K562 (cell line): ENCODE measurements at regions not wholly inside any gene's neighbourhood (a gene's known extent, or its start where the extent isn't known, plus 50 kb on each side); places are given as distances from the start of the nearest gene placed in this dataset.

Experiments
- ATAC-seq: fragments of 200-7000 bp; cut with Tn5 transposase; 3 replicates; pipeline ENCODE4 v1.9.1; 2020; ENCODE audit warnings: moderate library complexity
- BruUV-seq: library from RNA; stranded (reverse); fragments of 400-500 nt; replicated peaks from 2 replicates; lab custom pipeline; 2021; lab: Mats Ljungman, UMichigan
- CTCF ChIA-PET: fragments of 300-600 bp; formaldehyde crosslinking; extraction: SDS; loops from one replicate; lab custom pipeline; 2021; ENCODE audit warnings: low intra/inter-chr PET ratio; lab: Yijun Ruan, JAX
- POLR2A ChIA-PET: fragments of 300-600, 350-650 bp; sonication (Branson Sonifier 250); formaldehyde crosslinking; extraction: SDS; loops from one replicate; lab custom pipeline; 2021; ENCODE audit warnings: antibody characterized with exemption, inconsistent platforms; lab: Yijun Ruan, JAX
- DNase-seq, 4 experiments: peaks; one replicate each; pipeline versions ENCODE4 v3.0.0 to v3.0.0-alpha.2; 2011 to 2018; ENCODE audit warnings: low spot score in 3 of 4, mixed read lengths in 3 of 4; ENCODE audit errors: extremely low read depth in 1 of 4
- FAIRE-seq: peaks from 2 replicates; lab custom pipeline; 2011; peaks lifted over from hg19 to GRCh38; lab: Jason Lieb, UNC
- H2AFZ ChIP-seq: 2 replicates; pipeline ENCODE4 v1.6.0; 2011; ENCODE audit warnings: low read depth, low read length, control low read depth, inconsistent platforms
- H3K27ac ChIP-seq: fragments of 200-600 bp; 3 replicates; pipeline ENCODE4 v1.8.0; 2011; ENCODE audit warnings: low read depth, mild to moderate bottlenecking, control low read depth, inconsistent platforms, low read length, moderate library complexity, mixed read lengths; ENCODE audit errors: extremely low read depth
- H3K27me3 ChIP-seq, 2 experiments: fragments of 300-600 bp in 1 of 2; 2 replicates in 1 of 2; 3 replicates in 1 of 2; pipeline versions ENCODE4 v1.6.0 to v1.8.0; 2011; ENCODE audit warnings: inconsistent platforms in 2 of 2, low read length in 2 of 2, mild to moderate bottlenecking in 1 of 2, mixed read lengths in 1 of 2, moderate library complexity in 1 of 2; ENCODE audit not compliant: control insufficient read depth in 2 of 2, insufficient read depth in 2 of 2
- H3K36me3 ChIP-seq: fragments of 300-600 bp; 3 replicates; pipeline ENCODE4 v1.8.0; 2011; ENCODE audit warnings: mild to moderate bottlenecking, low read length, inconsistent platforms; ENCODE audit not compliant: control insufficient read depth, insufficient read depth
- H3K4me1 ChIP-seq, 2 experiments: fragments of 200-600 bp in 1 of 2; replicated peaks in 1 of 2; 2 replicates in 1 of 2; 3 replicates in 1 of 2; pipeline versions ENCODE4 v1.5.1 to v1.8.0; 2011; ENCODE audit warnings: inconsistent platforms in 2 of 2, low read length in 2 of 2, mild to moderate bottlenecking in 1 of 2, mixed read lengths in 1 of 2, moderate library complexity in 1 of 2; ENCODE audit not compliant: control insufficient read depth in 2 of 2, insufficient read depth in 2 of 2
- H3K4me2 ChIP-seq: 2 replicates; pipeline ENCODE4 v1.6.1; 2011; ENCODE audit warnings: low read length, control low read depth, inconsistent platforms, mixed read lengths; ENCODE audit not compliant: insufficient read depth
- H3K4me3 ChIP-seq: fragments of 200-600 bp; sonication (generic), shearing (Covaris generic); 2 replicates; pipeline ENCODE4 v1.5.1; 2016; ENCODE audit warnings: control low read depth, inconsistent platforms
- H3K79me2 ChIP-seq: fragments of 200-600 bp; 3 replicates; pipeline ENCODE4 v1.8.0; 2011; ENCODE audit warnings: low read length, inconsistent platforms; ENCODE audit not compliant: control insufficient read depth, insufficient read depth
- H3K9ac ChIP-seq, 2 experiments: 2 replicates each; pipeline versions ENCODE4 v1.6.0 to v1.6.1; 2011; ENCODE audit warnings: low read depth in 2 of 2, low read length in 2 of 2, control low read depth in 1 of 2, inconsistent platforms in 1 of 2, mild to moderate bottlenecking in 1 of 2, mixed read lengths in 1 of 2; ENCODE audit not compliant: insufficient read depth in 1 of 2
- H3K9me1 ChIP-seq: one replicate; pipeline ENCODE4 v1.6.0; 2011; ENCODE audit warnings: inconsistent platforms, mild to moderate bottlenecking, low read length, moderate library complexity; ENCODE audit not compliant: control insufficient read depth, insufficient read depth
- H3K9me3 ChIP-seq: replicated peaks from 2 replicates; pipeline ENCODE4 v1.5.1; 2011; ENCODE audit warnings: low read depth, low read length, inconsistent platforms; ENCODE audit not compliant: control insufficient read depth, insufficient read depth
- H4K20me1 ChIP-seq: replicated peaks from 2 replicates; pipeline ENCODE4 v1.6.1; 2011; ENCODE audit warnings: low read length, inconsistent platforms, mixed read lengths; ENCODE audit not compliant: control insufficient read depth, insufficient read depth
- ATF4 ChIP-seq: fragments of 450-650 bp; formaldehyde crosslinking; IDR thresholded peaks from 2 replicates; pipeline ENCODE4 v1.4.0; 2022; ENCODE audit warnings: mild to moderate bottlenecking, moderate library complexity
- BACH1 ChIP-seq: fragments of 200-800 bp; sonication (Bioruptor generic); IDR thresholded peaks from 2 replicates; pipeline ENCODE4 v1.6.1; 2016; ENCODE audit warnings: missing genetic modification characterization, missing compliant biosample characterization
- GTF2A2 ChIP-seq: IDR thresholded peaks from 2 replicates; pipeline ENCODE4 v1.6.1; 2016; ENCODE audit warnings: mild to moderate bottlenecking, missing genetic modification characterization, missing compliant biosample characterization
- JUNB ChIP-seq: fragments of 450-650 bp; formaldehyde crosslinking; conservative IDR thresholded peaks from 2 replicates; pipeline ENCODE4 v1.4.0; 2020; ENCODE audit warnings: mild to moderate bottlenecking
- SIRT6 ChIP-seq: IDR thresholded peaks from one replicate; pipeline ENCODE4 v1.6.1; 2012; ENCODE audit warnings: low read depth, mild to moderate bottlenecking, control low read depth, inconsistent platforms, low read length, moderate library complexity
- SMAD2 ChIP-seq: fragments of 150-350 bp; IDR thresholded peaks from 2 replicates; pipeline ENCODE4 v1.6.1; 2014; ENCODE audit warnings: low read depth, mild to moderate bottlenecking, low read length
- THRAP3 ChIP-seq: fragments of 450-650 bp; IDR thresholded peaks from 2 replicates; pipeline ENCODE4 v1.6.1; 2016; ENCODE audit warnings: mild to moderate bottlenecking, inconsistent platforms, borderline replicate concordance
- TRIM25 ChIP-seq: fragments of 450-650 bp; IDR thresholded peaks from 2 replicates; pipeline ENCODE4 v1.7.0; 2016; ENCODE audit warnings: borderline replicate concordance
- ZNF589 ChIP-seq: fragments of 200-800 bp; sonication (Bioruptor generic); IDR thresholded peaks from 2 replicates; pipeline ENCODE4 v1.6.1; 2016; ENCODE audit warnings: low read depth, missing genetic modification characterization, missing compliant biosample characterization
- WGBS: fragments of 100-300 bp; shearing (Covaris generic); methylation state at CpG from one replicate; pipeline ENCODE4 v1.1.6; 2016; ENCODE audit warnings: low coverage, mixed read lengths; ENCODE audit not compliant: insufficient coverage; ENCODE audit errors: missing lambda C conversion rate; 5-methylcytosine and 5-hydroxymethylcytosine counted together
- in situ Hi-C: fragments of 300-500 bp; cut with MboI; formaldehyde crosslinking; loops from 4 replicates; pipeline ENCODE4 v1.15.0; 2018; ENCODE audit warnings: inconsistent platforms, mixed read lengths
- intact Hi-C: fragments of 100-400 bp; cut with micrococcal nuclease; formaldehyde crosslinking; loops from 2 replicates; pipeline ENCODE4 v1.14.2; 2022
- TF ChIP-seq, protein P1 (sequence below): fragments of 250-450 bp; sonication (Bioruptor Pico); IDR thresholded peaks from 2 replicates; pipeline ENCODE4 v1.5.0; 2021; ENCODE audit warnings: mild to moderate bottlenecking, moderate library complexity
- TF ChIP-seq, protein P2 (sequence below): sonication (generic); formaldehyde crosslinking; IDR thresholded peaks from 2 replicates; pipeline ENCODE4 v1.8.0; 2022; ENCODE audit warnings: mild to moderate bottlenecking, low read depth, missing genetic modification reagents
- TF ChIP-seq, protein P3 (sequence below), 2 experiments: IDR thresholded peaks in 1 of 2; conservative IDR thresholded peaks in 1 of 2; 2 replicates each; pipeline ENCODE4 v1.6.1; 2016; ENCODE audit warnings: low read depth in 2 of 2, mild to moderate bottlenecking in 1 of 2, missing compliant biosample characterization in 1 of 2, missing genetic modification characterization in 1 of 2, moderate library complexity in 1 of 2

GRCh38 chr3:106759731-106760130, 617.5 kb upstream of the CCDC54 start:
- Histone ChIP-seq H4K20me1 (no peaks in the 10 kb centered on the region), H3K27ac (no peak overlapping the region), H3K79me2 (no peaks in the 10 kb centered on the region), H3K9me3 (no peaks in the 10 kb centered on the region), H3K9ac (no peak overlapping the region), H3K9me1 (no peaks in the 10 kb centered on the region), H2AFZ (no peak overlapping the region), H3K4me2 (no peak overlapping the region), H3K4me3 (no peak overlapping the region), H3K36me3 (no peaks in the 10 kb centered on the region), H3K27me3 (no peaks in the 10 kb centered on the region), H3K4me1 (no peaks in the 10 kb centered on the region)
- intact Hi-C loops (no loop called here), in situ Hi-C loops (no loop called here)
- BruUV-seq, result no TSS peak
- DNase-seq, result no peak
- CTCF ChIA-PET, result no interaction called here
- POLR2A ChIA-PET, result interaction anchor here (0.6 kb wide), 1 partner anchor 222 kb away, joined by 3 read pairs; no protein-coding TSS in a partner anchor
- no peak for ATAC-seq
- 0% methylated on average over 1 of the region's 1 CpG for WGBS
- no peak for FAIRE-seq
- no peak for TF ChIP-seq ZNF589 (CRISPR knock-in tag)
- TF ChIP-seq TRIM25, result no peak
- TF ChIP-seq, protein P1, sequence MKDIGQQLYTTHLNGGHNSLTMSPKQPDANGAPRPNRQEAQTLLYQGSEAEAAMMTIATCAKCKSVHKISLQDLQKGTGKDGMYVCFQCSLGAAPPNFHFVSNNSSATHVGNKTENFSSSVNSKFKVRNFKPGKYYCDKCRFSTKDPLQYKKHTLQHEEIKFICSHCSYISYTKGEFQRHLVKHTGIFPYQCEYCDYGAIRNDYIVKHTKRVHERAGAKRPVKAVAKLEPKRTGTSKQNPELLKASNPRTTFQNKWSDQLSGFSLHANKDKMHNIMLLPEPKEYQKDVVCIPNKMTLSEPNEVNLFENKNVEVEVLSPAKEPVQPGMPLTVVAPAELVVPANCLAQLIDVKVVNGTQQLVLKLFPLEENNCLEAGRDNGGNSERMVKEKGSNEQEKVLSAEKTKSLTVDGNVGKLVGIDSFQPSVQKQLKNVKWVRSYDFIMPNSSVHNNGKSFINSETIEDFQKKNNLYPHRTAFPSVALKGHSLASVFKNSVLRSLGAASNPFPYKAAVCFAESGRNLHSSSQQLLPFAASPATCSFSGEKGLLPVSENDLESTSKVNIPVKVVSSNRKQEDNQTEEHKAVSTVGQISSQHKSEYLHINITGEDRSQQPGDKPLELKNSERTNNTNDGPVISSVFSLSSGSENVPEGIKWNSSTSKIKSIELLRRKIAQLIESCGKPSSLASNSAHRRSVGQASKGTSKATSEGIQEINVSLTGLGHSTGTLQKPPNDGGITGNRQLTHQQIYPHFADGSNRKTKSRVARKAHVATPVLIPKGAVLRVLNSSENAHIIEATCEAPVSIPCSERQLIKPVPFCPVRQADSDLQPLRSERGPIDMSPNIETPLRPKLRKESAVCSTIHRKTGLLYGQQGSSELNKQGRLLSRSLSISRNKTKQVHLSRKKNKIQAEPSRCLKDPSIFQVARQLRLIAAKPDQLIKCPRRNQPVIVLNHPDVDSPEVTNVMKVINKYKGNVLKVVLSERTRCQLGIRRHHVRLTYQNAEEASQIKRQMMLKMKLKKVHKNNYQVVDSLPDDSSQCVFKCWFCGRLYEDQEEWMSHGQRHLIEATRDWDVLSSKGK (CRISPR knock-in tag), result no peak
- TF ChIP-seq THRAP3, result no peak
- TF ChIP-seq ATF4 (CRISPR knock-in tag), result no peak
- TF ChIP-seq, protein P2, sequence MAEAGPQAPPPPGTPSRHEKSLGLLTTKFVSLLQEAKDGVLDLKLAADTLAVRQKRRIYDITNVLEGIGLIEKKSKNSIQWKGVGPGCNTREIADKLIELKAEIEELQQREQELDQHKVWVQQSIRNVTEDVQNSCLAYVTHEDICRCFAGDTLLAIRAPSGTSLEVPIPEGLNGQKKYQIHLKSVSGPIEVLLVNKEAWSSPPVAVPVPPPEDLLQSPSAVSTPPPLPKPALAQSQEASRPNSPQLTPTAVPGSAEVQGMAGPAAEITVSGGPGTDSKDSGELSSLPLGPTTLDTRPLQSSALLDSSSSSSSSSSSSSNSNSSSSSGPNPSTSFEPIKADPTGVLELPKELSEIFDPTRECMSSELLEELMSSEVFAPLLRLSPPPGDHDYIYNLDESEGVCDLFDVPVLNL (CRISPR knock-in tag), result no peak
- TF ChIP-seq GTF2A2 (tag), result no peak
- TF ChIP-seq, protein P3, sequence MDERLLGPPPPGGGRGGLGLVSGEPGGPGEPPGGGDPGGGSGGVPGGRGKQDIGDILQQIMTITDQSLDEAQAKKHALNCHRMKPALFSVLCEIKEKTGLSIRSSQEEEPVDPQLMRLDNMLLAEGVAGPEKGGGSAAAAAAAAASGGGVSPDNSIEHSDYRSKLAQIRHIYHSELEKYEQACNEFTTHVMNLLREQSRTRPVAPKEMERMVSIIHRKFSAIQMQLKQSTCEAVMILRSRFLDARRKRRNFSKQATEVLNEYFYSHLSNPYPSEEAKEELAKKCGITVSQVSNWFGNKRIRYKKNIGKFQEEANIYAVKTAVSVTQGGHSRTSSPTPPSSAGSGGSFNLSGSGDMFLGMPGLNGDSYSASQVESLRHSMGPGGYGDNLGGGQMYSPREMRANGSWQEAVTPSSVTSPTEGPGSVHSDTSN (CRISPR knock-in tag; IDR thresholded peaks at IDR 0.05; ENCODE audit: low read depth), result no peak
- TF ChIP-seq, protein P3 (tag; conservative IDR thresholded peaks at IDR 0.05; ENCODE audit: low read depth), result no peak
- no peak for TF ChIP-seq SMAD2
- TF ChIP-seq BACH1 (tag), result no peak
- no peak for TF ChIP-seq JUNB (CRISPR knock-in tag)
- TF ChIP-seq SIRT6, result no peak
